IMR-90 (cell line): ENCODE measurements at regions not wholly inside any gene's neighbourhood (a gene's known extent, or its start where the extent isn't known, plus 50 kb on each side); places are given as distances from the start of the nearest gene placed in this dataset.

Experiments
- ATAC-seq: fragments of 200-7000 bp; cut with Tn5 transposase; 2 replicates; pipeline ENCODE4 v1.9.1; 2020; ENCODE audit warnings: low read depth, mild to moderate bottlenecking, moderate library complexity
- BruUV-seq: library from RNA; stranded (reverse); fragments of 400-500 nt; replicated peaks from 2 replicates; lab custom pipeline; 2021; lab: Mats Ljungman, UMichigan
- CTCF ChIA-PET: fragments of 300-600 bp; formaldehyde crosslinking; extraction: SDS; loops from one replicate; lab custom pipeline; 2021; ENCODE audit warnings: antibody characterized with exemption; lab: Yijun Ruan, JAX
- POLR2A ChIA-PET: fragments of 300-600 bp; sonication (Branson Sonifier 250); formaldehyde crosslinking; loops from one replicate; lab custom pipeline; 2022; ENCODE audit warnings: antibody characterized with exemption; ENCODE audit not compliant: unreplicated experiment; lab: Charles Lee
- DNase-seq: peaks from one replicate; pipeline ENCODE4 v3.0.0; 2013
- H2AFZ ChIP-seq: replicated peaks from 2 replicates; pipeline ENCODE3; 2013; ENCODE audit warnings: low read length, mild to moderate bottlenecking; ENCODE audit not compliant: poor library complexity
- H2AK5ac ChIP-seq: 2 replicates; pipeline ENCODE4 v1.6.1; 2013; ENCODE audit warnings: low read depth, low read length, inconsistent platforms
- H2AK9ac ChIP-seq: replicated peaks from 2 replicates; pipeline ENCODE3; 2013; ENCODE audit warnings: mild to moderate bottlenecking, low read depth, low read length, moderate library complexity; ENCODE audit not compliant: poor library complexity
- H2BK120ac ChIP-seq: 2 replicates; pipeline ENCODE4 v1.6.1; 2013; ENCODE audit warnings: low read depth, low read length, inconsistent platforms
- H2BK15ac ChIP-seq: 3 replicates; pipeline ENCODE4 v1.6.1; 2013; ENCODE audit warnings: low read depth, low read length, inconsistent platforms
- H2BK20ac ChIP-seq: 2 replicates; pipeline ENCODE4 v1.6.1; 2013; ENCODE audit warnings: low read depth, mild to moderate bottlenecking, inconsistent platforms, low read length, moderate library complexity
- H2BK5ac ChIP-seq: 2 replicates; pipeline ENCODE4 v1.6.1; 2013; ENCODE audit warnings: mild to moderate bottlenecking, low read depth, low read length, inconsistent platforms; ENCODE audit not compliant: poor library complexity, severe bottlenecking
- H3K14ac ChIP-seq: replicated peaks from 2 replicates; pipeline ENCODE4 v1.6.1; 2013; ENCODE audit warnings: low read depth, low read length, inconsistent platforms
- H3K18ac ChIP-seq: 2 replicates; pipeline ENCODE4 v1.6.1; 2013; ENCODE audit warnings: low read depth, low read length, control low read depth
- H3K23ac ChIP-seq: 2 replicates; pipeline ENCODE4 v1.6.1; 2013; ENCODE audit warnings: low read depth, low read length, inconsistent platforms
- H3K27ac ChIP-seq: 2 replicates; pipeline ENCODE4 v1.5.1; 2013; ENCODE audit warnings: mild to moderate bottlenecking, control low read depth, low read length; ENCODE audit not compliant: insufficient read depth
- H3K27me3 ChIP-seq: 2 replicates; pipeline ENCODE4 v1.6.1; 2013; ENCODE audit warnings: low read length; ENCODE audit not compliant: control insufficient read depth, insufficient read depth
- H3K36me3 ChIP-seq: 2 replicates; pipeline ENCODE4 v1.6.1; 2013; ENCODE audit warnings: low read length, mixed read lengths; ENCODE audit not compliant: control insufficient read depth, insufficient read depth
- H3K4ac ChIP-seq: 2 replicates; pipeline ENCODE4 v1.6.1; 2013; ENCODE audit warnings: low read depth, low read length, inconsistent platforms
- H3K4me1 ChIP-seq: 2 replicates; pipeline ENCODE4 v1.6.1; 2013; ENCODE audit warnings: low read length, mixed read lengths; ENCODE audit not compliant: control insufficient read depth, insufficient read depth
- H3K4me2 ChIP-seq: 2 replicates; pipeline ENCODE4 v1.6.1; 2013; ENCODE audit warnings: low read depth, mild to moderate bottlenecking, control low read depth, low read length, moderate library complexity
- H3K4me3 ChIP-seq: 2 replicates; pipeline ENCODE4 v1.5.1; 2013; ENCODE audit warnings: low read depth, mild to moderate bottlenecking, control low read depth, low read length, moderate library complexity; ENCODE audit not compliant: insufficient read depth
- H3K56ac ChIP-seq: 2 replicates; pipeline ENCODE4 v1.6.1; 2013; ENCODE audit warnings: low read length, inconsistent platforms; ENCODE audit not compliant: insufficient read depth; ENCODE audit errors: extremely low read depth
- H3K79me1 ChIP-seq, 2 experiments: 2 replicates each; pipeline ENCODE4 v1.6.1; 2013; ENCODE audit warnings: low read length in 2 of 2, inconsistent platforms in 1 of 2, low read depth in 1 of 2
- H3K9ac ChIP-seq: 2 replicates; pipeline ENCODE4 v1.6.1; 2013; ENCODE audit warnings: low read depth, low read length, control low read depth
- H3K9me1 ChIP-seq: 2 replicates; pipeline ENCODE4 v1.6.1; 2013; ENCODE audit warnings: low read length, inconsistent platforms; ENCODE audit not compliant: insufficient read depth
- H3K9me3 ChIP-seq: 2 replicates; pipeline ENCODE4 v1.6.1; 2013; ENCODE audit warnings: low read length; ENCODE audit not compliant: control insufficient read depth, insufficient read depth
- H4K20me1 ChIP-seq: 2 replicates; pipeline ENCODE4 v1.6.1; 2013; ENCODE audit warnings: low read length, inconsistent platforms; ENCODE audit not compliant: insufficient read depth
- H4K5ac ChIP-seq: 2 replicates; pipeline ENCODE4 v1.6.1; 2013; ENCODE audit warnings: mild to moderate bottlenecking, low read depth, low read length, control low read depth
- H4K8ac ChIP-seq, 2 experiments: 2 replicates each; pipeline ENCODE4 v1.6.1; 2013; ENCODE audit warnings: low read depth in 2 of 2, low read length in 2 of 2, control low read depth in 1 of 2, inconsistent platforms in 1 of 2
- H4K91ac ChIP-seq: 2 replicates; pipeline ENCODE4 v1.6.1; 2013; ENCODE audit warnings: low read depth, low read length, inconsistent platforms; ENCODE audit not compliant: insufficient read depth
- BHLHE40 ChIP-seq: fragments of 150-350 bp; IDR thresholded peaks from 2 replicates; pipeline ENCODE4 v1.6.1; 2016; ENCODE audit warnings: mild to moderate bottlenecking, low read depth, low read length
- CEBPB ChIP-seq: IDR thresholded peaks from 2 replicates; pipeline ENCODE4 v1.6.1; 2012; ENCODE audit warnings: low read depth, low read length, improper control_type of control experiment
- CHD1 ChIP-seq: IDR thresholded peaks from 2 replicates; pipeline ENCODE4 v1.6.1; 2012; ENCODE audit warnings: low read depth, low read length, improper control_type of control experiment
- FOS ChIP-seq: fragments of 150-350 bp; IDR thresholded peaks from 2 replicates; pipeline ENCODE4 v1.6.1; 2016; ENCODE audit warnings: low read depth, low read length
- MAFK ChIP-seq: IDR thresholded peaks from 2 replicates; pipeline ENCODE4 v1.6.1; 2012; ENCODE audit warnings: low read depth, low read length, improper control_type of control experiment
- MAZ ChIP-seq: IDR thresholded peaks from 2 replicates; pipeline ENCODE4 v1.6.1; 2012; ENCODE audit warnings: low read depth, mild to moderate bottlenecking, low read length, improper control_type of control experiment, moderate library complexity, borderline replicate concordance
- MXI1 ChIP-seq: IDR thresholded peaks from 2 replicates; pipeline ENCODE4 v1.6.1; 2012; ENCODE audit warnings: low read depth, mild to moderate bottlenecking, low read length, moderate library complexity, borderline replicate concordance
- NFE2L2 ChIP-seq: fragments of 150-350 bp; IDR thresholded peaks from 2 replicates; pipeline ENCODE4 v1.6.1; 2016; ENCODE audit warnings: low read depth, mild to moderate bottlenecking, low read length
- POLR2A ChIP-seq: IDR thresholded peaks from 2 replicates; pipeline ENCODE4 v1.6.1; 2012; ENCODE audit warnings: mild to moderate bottlenecking, low read depth, low read length
- RAD21 ChIP-seq: IDR thresholded peaks from 2 replicates; pipeline ENCODE4 v1.6.1; 2012; ENCODE audit warnings: low read length, improper control_type of control experiment
- RCOR1 ChIP-seq: IDR thresholded peaks from 2 replicates; pipeline ENCODE4 v1.6.1; 2012; ENCODE audit warnings: mild to moderate bottlenecking, low read length, improper control_type of control experiment; ENCODE audit not compliant: insufficient replicate concordance
- RFX5 ChIP-seq: IDR thresholded peaks from 2 replicates; pipeline ENCODE4 v1.8.0; 2012; ENCODE audit warnings: low read depth, mild to moderate bottlenecking, low read length, moderate library complexity
- SMC3 ChIP-seq: fragments of 150-350 bp; IDR thresholded peaks from 2 replicates; pipeline ENCODE4 v1.6.1; 2016; ENCODE audit warnings: low read depth, mild to moderate bottlenecking, antibody characterized with exemption, low read length, moderate library complexity
- WGBS, 2 experiments: methylation state at CpG; one replicate each; pipeline versions ENCODE4 v1.1.5 to v1.1.7; 2013; ENCODE audit warnings: missing lambda C conversion rate in 2 of 2; ENCODE audit not compliant: insufficient read length in 1 of 2; ENCODE audit errors: extremely low coverage in 2 of 2; 5-methylcytosine and 5-hydroxymethylcytosine counted together
- dilution Hi-C: fragments of 300-500 bp; cut with HindIII; formaldehyde crosslinking; loops from one replicate; pipeline ENCODE4 v1.14.3; 2018; ENCODE audit warnings: low sequenced_read_pairs; ENCODE audit not compliant: unreplicated experiment
- in situ Hi-C: fragments of 300-500 bp; cut with MboI; formaldehyde crosslinking; loops from 3 replicates; pipeline ENCODE4 v1.14.3; 2019; ENCODE audit warnings: low sequenced_read_pairs, inconsistent platforms, mixed read lengths
- intact Hi-C: fragments of 100-400 bp; cut with micrococcal nuclease; formaldehyde crosslinking; loops from 2 replicates; pipeline ENCODE4 v1.10.0; 2022
- TF ChIP-seq, protein P1 (sequence below): conservative IDR thresholded peaks from 2 replicates; pipeline ENCODE4 v1.5.1; 2012; ENCODE audit warnings: mild to moderate bottlenecking, low read depth, low read length, improper control_type of control experiment
- TF ChIP-seq, protein P2 (sequence below): fragments of 150-350 bp; IDR thresholded peaks from 2 replicates; pipeline ENCODE4 v1.6.1; 2016; ENCODE audit warnings: low read depth, mild to moderate bottlenecking, low read length, moderate library complexity, borderline replicate concordance
- TF ChIP-seq, protein P3 (sequence below): fragments of 150-350 bp; IDR thresholded peaks from 2 replicates; pipeline ENCODE4 v1.6.1; 2017; ENCODE audit warnings: mild to moderate bottlenecking, antibody characterized with exemption, low read length, low read depth

DNA sequence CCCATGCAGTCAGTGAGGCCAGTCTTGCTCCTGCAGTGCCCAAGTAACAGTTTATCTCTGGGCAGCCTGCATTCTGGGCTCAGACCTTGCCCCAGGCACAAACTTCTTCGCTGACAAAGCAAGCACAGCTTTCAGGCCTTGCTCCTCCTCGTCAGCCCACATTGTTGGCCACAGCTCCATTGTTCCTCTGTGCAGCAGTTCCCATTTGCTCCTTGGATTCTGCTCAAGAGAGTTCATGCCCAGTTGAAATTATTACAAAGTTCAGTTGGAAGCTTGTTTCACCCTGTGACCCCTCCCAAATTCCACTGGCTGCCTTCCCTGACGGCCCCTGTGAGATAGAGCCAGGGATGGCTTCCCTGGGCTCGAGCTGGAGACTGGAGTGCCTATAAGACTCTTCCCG is 163.4 kb upstream of the DDHD1 start:
- H2BK5ac ChIP-seq: no peak overlapping the region
- H4K8ac ChIP-seq: no peak overlapping the region
- H3K27ac ChIP-seq: no peak overlapping the region
- no peak overlapping the region for H2AFZ ChIP-seq
- H3K18ac ChIP-seq: no peak overlapping the region
- no peak overlapping the region for H2AK5ac ChIP-seq
- H3K9ac ChIP-seq: no peak overlapping the region
- no peaks in the 10 kb centered on the region for H3K79me1 ChIP-seq
- no peak overlapping the region for H3K23ac ChIP-seq
- no peak overlapping the region for H4K5ac ChIP-seq
- H2BK120ac ChIP-seq: no peak overlapping the region
- POLR2A ChIA-PET: no interaction called here
- no peak overlapping the region for H3K4me2 ChIP-seq
- WGBS, 2 experiments: 20% methylated on average over 1 of the region's 5 CpGs; no CpG with 5 or more reads in 1 of the 2 experiments
- no peak overlapping the region for H2BK15ac ChIP-seq
- H4K20me1 ChIP-seq: no peaks in the 10 kb centered on the region
- no peak overlapping the region for H2BK20ac ChIP-seq
- H3K9me1 ChIP-seq: no peaks in the 10 kb centered on the region
- H3K36me3 ChIP-seq: no peaks in the 10 kb centered on the region
- CTCF ChIA-PET: interaction anchor here (0.7 kb wide), 2 partner anchors 10 to 21 kb away, joined by 3 read pairs; no protein-coding TSS in a partner anchor
- no peak overlapping the region for H4K91ac ChIP-seq
- H3K9me3 ChIP-seq: peaks cover 1% of the 10 kb centered on the region; the same call in 1 of the 2 replicates
- H3K14ac ChIP-seq: no peak overlapping the region
- TF ChIP-seq BHLHE40 (no peak), MAFK (no peak), NFE2L2 (no peak), FOS (no peak), POLR2A (no peak), RCOR1 (no peak), CHD1 (no peak), MXI1 (no peak), SMC3 (no peak), MAZ (no peak), RFX5 (no peak), RAD21 (no peak), CEBPB (no peak)
- TF ChIP-seq, protein P1, sequence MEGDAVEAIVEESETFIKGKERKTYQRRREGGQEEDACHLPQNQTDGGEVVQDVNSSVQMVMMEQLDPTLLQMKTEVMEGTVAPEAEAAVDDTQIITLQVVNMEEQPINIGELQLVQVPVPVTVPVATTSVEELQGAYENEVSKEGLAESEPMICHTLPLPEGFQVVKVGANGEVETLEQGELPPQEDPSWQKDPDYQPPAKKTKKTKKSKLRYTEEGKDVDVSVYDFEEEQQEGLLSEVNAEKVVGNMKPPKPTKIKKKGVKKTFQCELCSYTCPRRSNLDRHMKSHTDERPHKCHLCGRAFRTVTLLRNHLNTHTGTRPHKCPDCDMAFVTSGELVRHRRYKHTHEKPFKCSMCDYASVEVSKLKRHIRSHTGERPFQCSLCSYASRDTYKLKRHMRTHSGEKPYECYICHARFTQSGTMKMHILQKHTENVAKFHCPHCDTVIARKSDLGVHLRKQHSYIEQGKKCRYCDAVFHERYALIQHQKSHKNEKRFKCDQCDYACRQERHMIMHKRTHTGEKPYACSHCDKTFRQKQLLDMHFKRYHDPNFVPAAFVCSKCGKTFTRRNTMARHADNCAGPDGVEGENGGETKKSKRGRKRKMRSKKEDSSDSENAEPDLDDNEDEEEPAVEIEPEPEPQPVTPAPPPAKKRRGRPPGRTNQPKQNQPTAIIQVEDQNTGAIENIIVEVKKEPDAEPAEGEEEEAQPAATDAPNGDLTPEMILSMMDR: no peak
- TF ChIP-seq, protein P2, sequence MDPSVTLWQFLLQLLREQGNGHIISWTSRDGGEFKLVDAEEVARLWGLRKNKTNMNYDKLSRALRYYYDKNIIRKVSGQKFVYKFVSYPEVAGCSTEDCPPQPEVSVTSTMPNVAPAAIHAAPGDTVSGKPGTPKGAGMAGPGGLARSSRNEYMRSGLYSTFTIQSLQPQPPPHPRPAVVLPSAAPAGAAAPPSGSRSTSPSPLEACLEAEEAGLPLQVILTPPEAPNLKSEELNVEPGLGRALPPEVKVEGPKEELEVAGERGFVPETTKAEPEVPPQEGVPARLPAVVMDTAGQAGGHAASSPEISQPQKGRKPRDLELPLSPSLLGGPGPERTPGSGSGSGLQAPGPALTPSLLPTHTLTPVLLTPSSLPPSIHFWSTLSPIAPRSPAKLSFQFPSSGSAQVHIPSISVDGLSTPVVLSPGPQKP: no peak
- TF ChIP-seq, protein P3, sequence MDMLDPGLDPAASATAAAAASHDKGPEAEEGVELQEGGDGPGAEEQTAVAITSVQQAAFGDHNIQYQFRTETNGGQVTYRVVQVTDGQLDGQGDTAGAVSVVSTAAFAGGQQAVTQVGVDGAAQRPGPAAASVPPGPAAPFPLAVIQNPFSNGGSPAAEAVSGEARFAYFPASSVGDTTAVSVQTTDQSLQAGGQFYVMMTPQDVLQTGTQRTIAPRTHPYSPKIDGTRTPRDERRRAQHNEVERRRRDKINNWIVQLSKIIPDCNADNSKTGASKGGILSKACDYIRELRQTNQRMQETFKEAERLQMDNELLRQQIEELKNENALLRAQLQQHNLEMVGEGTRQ: no peak
- no peaks in the 10 kb centered on the region for H3K27me3 ChIP-seq
- BruUV-seq: no TSS peak
- ATAC-seq (no peak), DNase-seq (no peak)
- dilution Hi-C loops (no loop called here), in situ Hi-C loops (loop anchor here (25.0 kb wide), 1 partner anchor 354 kb away; the partner anchor contains the start of gene FERMT2), intact Hi-C loops (no loop called here)
- no peak overlapping the region for H3K56ac ChIP-seq
- H2AK9ac ChIP-seq: no peak overlapping the region
- no peak overlapping the region for H3K4me3 ChIP-seq
- H3K4ac ChIP-seq: no peak overlapping the region
- H3K4me1 ChIP-seq: no peaks in the 10 kb centered on the region
